Glutamatergic neuron (in vitro differentiated cells): ENCODE measurements at regions not wholly inside any gene's neighbourhood (a gene's known extent, or its start where the extent isn't known, plus 50 kb on each side); places are given as distances from the start of the nearest gene placed in this dataset.

Experiments used
- DNase-seq: peaks from one replicate; pipeline ENCODE4 v3.0.0; 2022
- H3K27ac Mint-ChIP-seq: one replicate; pipeline ENCODE4 v1.8.0; 2020; ENCODE audit warnings: mild to moderate bottlenecking, mixed read lengths, inconsistent platforms; ENCODE audit not compliant: unreplicated experiment
- H3K27me3 Mint-ChIP-seq: one replicate; pipeline ENCODE4 v1.8.0; 2020; ENCODE audit warnings: mild to moderate bottlenecking, moderate library complexity, mixed read lengths, inconsistent platforms; ENCODE audit not compliant: unreplicated experiment
- H3K36me3 Mint-ChIP-seq: one replicate; pipeline ENCODE4 v1.8.0; 2020; ENCODE audit warnings: mild to moderate bottlenecking, mixed read lengths, inconsistent platforms; ENCODE audit not compliant: unreplicated experiment
- H3K4me1 Mint-ChIP-seq: one replicate; pipeline ENCODE4 v1.8.0; 2020; ENCODE audit warnings: mild to moderate bottlenecking, low read depth, mixed read lengths, inconsistent platforms; ENCODE audit not compliant: unreplicated experiment
- H3K4me3 Mint-ChIP-seq: one replicate; pipeline ENCODE4 v1.8.0; 2020; ENCODE audit warnings: mild to moderate bottlenecking, mixed read lengths, inconsistent platforms; ENCODE audit not compliant: unreplicated experiment
- H3K9me3 Mint-ChIP-seq: one replicate; pipeline ENCODE4 v1.8.0; 2020; ENCODE audit warnings: mild to moderate bottlenecking, moderate library complexity, mixed read lengths, inconsistent platforms; ENCODE audit not compliant: unreplicated experiment
- CTCF ChIP-seq: fragments of 200-600 bp; sonication (generic); IDR thresholded peaks from one replicate; pipeline ENCODE4 v1.5.0; 2021; ENCODE audit not compliant: partially characterized antibody, unreplicated experiment

DNA sequence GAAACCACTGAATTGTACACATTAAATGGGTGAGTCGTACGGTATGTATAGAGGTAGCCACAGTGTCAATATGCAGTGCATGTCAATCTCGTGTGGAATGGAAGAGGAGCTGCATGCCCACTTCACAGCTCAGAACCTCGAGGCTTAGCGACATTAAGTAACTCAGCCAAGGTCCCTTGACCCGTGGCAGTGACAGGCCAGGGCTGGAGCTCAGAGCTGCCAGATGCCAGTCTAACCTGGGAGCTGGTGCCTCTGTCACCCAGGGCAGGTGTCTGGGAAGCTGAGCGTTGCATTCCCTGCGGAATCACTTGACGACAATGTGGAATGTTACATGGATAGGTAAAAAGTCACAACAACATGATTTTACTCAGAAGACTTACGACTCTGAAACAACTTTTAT, 298.1 kb downstream of the FOXL1 start:
- DNase-seq = no peak
- no peak for TF ChIP-seq CTCF
- Mint-ChIP-seq H3K4me1 (peaks cover 4% of the 10 kb centered on the region), H3K27me3 (peaks cover 14% of the 10 kb centered on the region), H3K4me3 (no peak overlapping the region), H3K9me3 (peaks cover 8% of the 10 kb centered on the region), H3K27ac (no peak overlapping the region), H3K36me3 (peaks cover 5% of the 10 kb centered on the region)

- TF ChIP-seq CTCF = no peak
- peaks cover 4% of the 10 kb centered on the region for H3K4me1 Mint-ChIP-seq
- no peak overlapping the region for H3K27ac Mint-ChIP-seq
- H3K4me3 Mint-ChIP-seq = no peak overlapping the region
- H3K36me3 Mint-ChIP-seq = peaks cover 5% of the 10 kb centered on the region
- DNase-seq = no peak
- H3K27me3 Mint-ChIP-seq = peaks cover 15% of the 10 kb centered on the region
- H3K9me3 Mint-ChIP-seq = peaks cover 8% of the 10 kb centered on the region
Observed at GRCh38 chr16:86877108-86877507, 298.8 kb downstream of the FOXL1 start.

GRCh38 chr16:86877835-86878234, 299.5 kb downstream of the FOXL1 start:
- no peak for DNase-seq
- Mint-ChIP-seq H3K4me1 (peaks cover 4% of the 10 kb centered on the region), H3K4me3 (no peak overlapping the region)

DNA sequence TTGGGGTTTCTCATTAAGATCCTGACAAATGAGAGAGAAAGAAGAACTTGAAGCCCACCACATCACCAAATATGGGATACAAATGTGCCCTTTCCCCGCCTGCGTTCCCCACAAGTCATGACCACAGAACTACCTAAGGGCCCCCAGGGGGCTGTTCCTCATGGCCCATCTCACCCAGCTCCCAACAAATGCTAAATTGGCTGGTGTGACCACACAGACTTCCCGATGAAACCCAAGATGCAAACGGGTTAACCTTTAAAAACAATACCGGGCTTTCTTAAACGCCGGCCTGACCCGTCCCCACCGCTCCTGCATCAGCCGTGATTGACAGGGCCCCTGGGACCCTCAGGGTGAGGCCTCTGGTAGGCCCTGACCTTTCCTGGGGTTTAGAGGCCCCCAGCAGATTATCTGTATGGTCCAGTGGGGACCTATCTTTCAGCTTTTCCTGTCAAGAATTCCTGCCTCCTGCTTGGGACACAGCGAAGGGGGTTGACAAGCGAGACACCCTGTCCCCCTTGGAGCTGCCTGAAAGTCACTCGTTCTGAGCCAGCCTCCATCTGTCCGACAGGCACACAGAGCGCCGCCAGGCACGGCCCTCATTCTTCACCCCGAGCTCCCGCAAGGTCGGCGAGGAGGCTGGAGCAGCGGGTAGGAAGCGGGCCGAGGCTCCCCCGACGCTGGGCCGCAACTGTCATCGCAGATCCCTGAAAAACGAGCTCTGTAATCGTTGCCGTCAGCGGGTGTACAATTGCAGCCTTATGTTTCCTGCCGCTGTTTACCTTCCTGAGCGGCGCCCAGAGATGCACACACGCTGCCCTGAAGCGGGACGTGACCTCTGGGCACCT, 300.1 kb downstream of the FOXL1 start:
- Mint-ChIP-seq H3K27me3 (peaks cover 10% of the 10 kb centered on the region), H3K9me3 (peaks cover 8% of the 10 kb centered on the region), H3K4me3 (no peak overlapping the region), H3K27ac (no peak overlapping the region), H3K4me1 (peaks cover 4% of the 10 kb centered on the region), H3K36me3 (peaks cover 5% of the 10 kb centered on the region)
- no peak for DNase-seq
- no peak for TF ChIP-seq CTCF

More at GRCh38 chr16:86877835-86878234, 299.5 kb downstream of the FOXL1 start:
- no peak for TF ChIP-seq CTCF
- H3K27ac Mint-ChIP-seq = no peak overlapping the region
- H3K27me3 Mint-ChIP-seq = peaks cover 13% of the 10 kb centered on the region
- peaks cover 8% of the 10 kb centered on the region for H3K9me3 Mint-ChIP-seq
- H3K36me3 Mint-ChIP-seq = peaks cover 5% of the 10 kb centered on the region

- peaks cover 8% of the 10 kb centered on the region for H3K9me3 Mint-ChIP-seq
- DNase-seq = no peak
- TF ChIP-seq CTCF = no peak
- peaks cover 9% of the 10 kb centered on the region for H3K27me3 Mint-ChIP-seq
- H3K36me3 Mint-ChIP-seq = peaks cover 5% of the 10 kb centered on the region
- H3K4me3 Mint-ChIP-seq = no peak overlapping the region
- no peak overlapping the region for H3K27ac Mint-ChIP-seq
- peaks cover 6% of the 10 kb centered on the region for H3K4me1 Mint-ChIP-seq
Observed at GRCh38 chr16:86879268-86879667, 300.9 kb downstream of the FOXL1 start.
